NCI-H1105 (cell line): ENCODE measurements at regions not wholly inside any gene's neighbourhood (a gene's known extent, or its start where the extent isn't known, plus 50 kb on each side); places are given as distances from the start of the nearest gene placed in this dataset.
"Not testable (repeated sequence)": the region's sequence is repeated elsewhere in the genome, so short reads cannot be mapped to it uniquely, and the experiment has no call there.

Experiments
- DNase-seq: peaks from one replicate; lab custom pipeline; 2025; lab: John Stamatoyannopoulos, UW

- DNase-seq, result no peak
Measured at GRCh38 chr13:70788074-70788473, 679.8 kb upstream of the KLHL1 start.

- peak; percentile 45 for DNase-seq
Measured at GRCh38 chr13:70784207-70784989, 676.1 kb upstream of the KLHL1 start.

- no peak for DNase-seq
Measured at GRCh38 chr13:70769817-70770216, 661.6 kb upstream of the KLHL1 start.

GRCh38 chr13:70758932-70759331 lies 650.7 kb upstream of the KLHL1 start:
- no peak for DNase-seq

- no peak for DNase-seq
Measured at GRCh38 chr13:70756088-70756487, 647.8 kb upstream of the KLHL1 start.

GRCh38 chr13:70755456-70755855 lies 647.2 kb upstream of the KLHL1 start:
- DNase-seq, result no peak

GRCh38 chr13:70747262-70747661 lies 639.0 kb upstream of the KLHL1 start:
- no peak for DNase-seq

GRCh38 chr13:70746469-70746868 lies 638.2 kb upstream of the KLHL1 start:
- DNase-seq, result not testable (repeated sequence)

GRCh38 chr13:70736622-70737317 lies 628.5 kb upstream of the KLHL1 start:
- no peak for DNase-seq

GRCh38 chr13:70732611-70733010 lies 624.4 kb upstream of the KLHL1 start:
- DNase-seq, result peak; percentile 85

- no peak for DNase-seq
Measured at GRCh38 chr13:70729369-70729768, 621.1 kb upstream of the KLHL1 start.

- peak; percentile 5 for DNase-seq
Measured at GRCh38 chr13:70723732-70724131, 615.5 kb upstream of the KLHL1 start.

GRCh38 chr13:70720386-70720785 lies 612.1 kb upstream of the KLHL1 start:
- no peak for DNase-seq

GRCh38 chr13:70714993-70715392 lies 606.7 kb upstream of the KLHL1 start:
- no peak for DNase-seq

GRCh38 chr13:70708775-70709174 lies 600.5 kb upstream of the KLHL1 start:
- DNase-seq, result no peak

- no peak for DNase-seq
Measured at GRCh38 chr13:70703755-70704154, 595.5 kb upstream of the KLHL1 start.

GRCh38 chr13:70694996-70695715 lies 586.9 kb upstream of the KLHL1 start:
- DNase-seq, result no peak

- DNase-seq, result no peak
Measured at GRCh38 chr13:70668983-70669382, 560.7 kb upstream of the KLHL1 start.

- no peak for DNase-seq
Measured at GRCh38 chr13:70668293-70668692, 560.0 kb upstream of the KLHL1 start.

GRCh38 chr13:70666883-70667556 lies 558.8 kb upstream of the KLHL1 start:
- DNase-seq, result no peak

- DNase-seq, result no peak
Measured at GRCh38 chr13:70662231-70662940, 554.1 kb upstream of the KLHL1 start.

GRCh38 chr13:70644052-70644451 lies 535.8 kb upstream of the KLHL1 start:
- DNase-seq, result no peak
